ENCODE measurements at regions not wholly inside any gene's neighbourhood (a gene's known extent, or its start where the extent isn't known, plus 50 kb on each side); places are given as distances from the start of the nearest gene placed in this dataset.

DNA sequence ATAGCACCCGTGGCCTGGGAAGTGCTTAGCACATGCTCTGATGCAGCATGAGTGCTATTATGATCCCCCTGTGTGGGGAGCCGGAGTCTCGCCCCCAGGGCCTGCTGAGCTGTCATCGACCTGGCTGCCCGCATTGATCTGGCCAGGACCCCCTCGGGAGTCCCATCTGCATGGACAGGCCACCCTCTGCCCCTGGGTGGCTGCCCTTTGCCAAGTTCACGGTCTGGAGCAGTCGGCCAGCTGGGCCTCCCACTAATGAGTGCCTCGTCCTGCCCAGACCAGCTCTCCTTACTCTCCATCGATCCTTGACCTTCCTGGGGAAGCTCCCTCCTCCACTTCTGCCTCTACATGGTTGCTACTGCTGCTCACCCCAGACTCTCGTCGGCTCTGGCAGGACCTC lies 121.8 kb upstream of the RUNX3 start:
- intact Hi-C loops (cut with DNase I; ENCODE audit: low total_unique reads): no loop called here
- DNase-seq: no peak
- no peaks in the 10 kb centered on the region for H3K27me3 ChIP-seq

DNA sequence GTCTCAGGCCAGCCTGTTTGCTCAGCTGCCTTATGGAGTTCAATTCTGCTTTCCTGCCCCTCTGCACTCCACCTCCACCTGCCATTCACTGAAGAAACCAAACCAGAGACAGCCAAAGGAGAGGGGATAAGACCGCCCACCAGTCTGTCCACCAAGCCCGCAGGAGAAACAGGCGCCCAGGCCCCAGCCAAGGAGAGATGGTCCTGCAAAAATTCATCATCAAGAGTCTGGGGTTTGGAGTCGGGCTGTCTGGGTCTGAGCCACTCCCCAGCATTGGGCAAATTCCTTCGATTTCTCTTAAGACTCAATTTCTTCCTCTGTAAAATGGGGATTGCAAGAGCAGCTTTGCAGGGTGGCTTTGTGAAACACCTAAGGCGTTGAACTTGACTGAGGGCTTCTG lies 121.4 kb upstream of the RUNX3 start:
- in situ Hi-C loops (cut with MboI; ENCODE audit: low sequenced_read_pairs in 4 of 4): no loop called here
- TF ChIP-seq, protein P1, sequence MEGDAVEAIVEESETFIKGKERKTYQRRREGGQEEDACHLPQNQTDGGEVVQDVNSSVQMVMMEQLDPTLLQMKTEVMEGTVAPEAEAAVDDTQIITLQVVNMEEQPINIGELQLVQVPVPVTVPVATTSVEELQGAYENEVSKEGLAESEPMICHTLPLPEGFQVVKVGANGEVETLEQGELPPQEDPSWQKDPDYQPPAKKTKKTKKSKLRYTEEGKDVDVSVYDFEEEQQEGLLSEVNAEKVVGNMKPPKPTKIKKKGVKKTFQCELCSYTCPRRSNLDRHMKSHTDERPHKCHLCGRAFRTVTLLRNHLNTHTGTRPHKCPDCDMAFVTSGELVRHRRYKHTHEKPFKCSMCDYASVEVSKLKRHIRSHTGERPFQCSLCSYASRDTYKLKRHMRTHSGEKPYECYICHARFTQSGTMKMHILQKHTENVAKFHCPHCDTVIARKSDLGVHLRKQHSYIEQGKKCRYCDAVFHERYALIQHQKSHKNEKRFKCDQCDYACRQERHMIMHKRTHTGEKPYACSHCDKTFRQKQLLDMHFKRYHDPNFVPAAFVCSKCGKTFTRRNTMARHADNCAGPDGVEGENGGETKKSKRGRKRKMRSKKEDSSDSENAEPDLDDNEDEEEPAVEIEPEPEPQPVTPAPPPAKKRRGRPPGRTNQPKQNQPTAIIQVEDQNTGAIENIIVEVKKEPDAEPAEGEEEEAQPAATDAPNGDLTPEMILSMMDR (IDR thresholded peaks at IDR 0.05 in 4 of 5, conservative IDR thresholded peaks at IDR 0.05 in 1 of 5): no peak
- no peak for TF ChIP-seq POLR2A (IDR thresholded peaks at IDR 0.05)
- intact Hi-C loops (cut with DNase I; ENCODE audit: low total_unique reads): no loop called here
- no peak overlapping the region for H3K27ac ChIP-seq
- no peak for DNase-seq
- no peaks in the 10 kb centered on the region for H3K9me3 ChIP-seq
- H3K36me3 ChIP-seq: no peaks in the 10 kb centered on the region
- peaks cover 15% of the 10 kb centered on the region in 2 donors for H3K4me1 ChIP-seq
- H3K27me3 ChIP-seq: no peaks in the 10 kb centered on the region
- ATAC-seq: no peak
- no peak overlapping the region for H3K4me3 ChIP-seq

More for the DNA sequence above, 121.8 kb upstream of the RUNX3 start:
- Histone ChIP-seq H3K4me1 (peaks cover 15% of the 10 kb centered on the region in 2 donors), H3K4me3 (no peak overlapping the region), H3K36me3 (no peaks in the 10 kb centered on the region), H3K9me3 (no peaks in the 10 kb centered on the region), H3K27ac (no peak overlapping the region)
- ATAC-seq: no peak
- in situ Hi-C loops (cut with MboI; ENCODE audit: low sequenced_read_pairs in 4 of 4): no loop called here
- no peak for TF ChIP-seq POLR2A (IDR thresholded peaks at IDR 0.05)
- TF ChIP-seq, protein P1 (IDR thresholded peaks at IDR 0.05 in 4 of 5, conservative IDR thresholded peaks at IDR 0.05 in 1 of 5): no peak

DNA sequence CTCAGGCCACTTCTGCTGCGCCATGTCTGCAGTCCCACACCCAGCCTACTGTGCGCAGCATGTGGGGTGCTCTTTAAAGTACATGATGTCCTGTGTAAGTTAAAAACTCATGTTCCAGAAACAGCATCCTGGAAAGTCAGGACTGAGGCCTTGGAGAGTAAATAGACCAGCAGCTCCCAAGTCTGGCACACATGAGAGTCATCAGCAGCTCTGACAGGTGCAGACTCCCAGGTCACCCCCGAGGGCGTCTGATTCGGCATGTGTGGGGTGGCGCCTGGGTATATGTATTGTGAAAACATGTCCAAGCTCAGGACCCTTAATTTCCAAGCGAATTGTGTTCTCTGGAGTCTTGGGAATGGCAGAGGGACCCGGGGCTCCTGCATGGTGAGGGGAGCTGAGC lies 120.1 kb upstream of the RUNX3 start:
- no peaks in the 10 kb centered on the region for H3K36me3 ChIP-seq
- in situ Hi-C loops (cut with MboI; ENCODE audit: low sequenced_read_pairs in 4 of 4): no loop called here
- no peak overlapping the region for H3K27ac ChIP-seq

DNA sequence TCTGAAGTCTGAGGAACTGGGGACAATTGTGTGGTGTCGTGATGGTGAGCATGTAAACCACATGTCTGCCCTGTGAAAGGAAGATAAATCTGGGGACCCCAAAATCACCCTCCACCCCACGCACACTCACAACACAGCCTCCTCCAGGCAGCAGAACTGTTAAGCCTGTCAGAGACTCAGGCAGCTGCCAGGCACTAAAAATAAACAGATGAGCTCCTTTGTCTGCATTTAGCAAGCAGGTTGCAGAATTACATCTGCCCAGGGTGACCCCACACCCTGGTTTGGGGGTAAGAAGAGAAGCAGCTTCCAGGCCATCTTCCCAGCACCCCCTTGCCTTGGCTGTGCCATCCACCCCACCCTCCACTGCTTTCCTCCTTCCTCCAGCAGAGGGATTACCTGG lies 119.1 kb upstream of the RUNX3 start:
- Histone ChIP-seq H3K27me3 (no peaks in the 10 kb centered on the region), H3K36me3 (no peaks in the 10 kb centered on the region), H3K4me1 (peaks cover 15% of the 10 kb centered on the region in 2 donors), H3K4me3 (no peak overlapping the region), H3K9me3 (no peaks in the 10 kb centered on the region), H3K27ac (peak overlapping the region in 2 of 4 donors; percentile 28 to 55)
- peak; percentile 77 for ATAC-seq
- intact Hi-C loops (cut with DNase I; ENCODE audit: low total_unique reads): no loop called here
- peak in 1 of 2 donors; percentile 26 for DNase-seq
- in situ Hi-C loops (cut with MboI; ENCODE audit: low sequenced_read_pairs in 4 of 4): no loop called here
- TF ChIP-seq POLR2A (IDR thresholded peaks at IDR 0.05): no peak
- TF ChIP-seq, protein P1 (IDR thresholded peaks at IDR 0.05 in 4 of 5, conservative IDR thresholded peaks at IDR 0.05 in 1 of 5): no peak

More for the DNA sequence above, 120.1 kb upstream of the RUNX3 start:
- Histone ChIP-seq H3K4me1 (peaks cover 15% of the 10 kb centered on the region in 2 donors), H3K27me3 (no peaks in the 10 kb centered on the region), H3K4me3 (no peak overlapping the region), H3K9me3 (no peaks in the 10 kb centered on the region)
- intact Hi-C loops (cut with DNase I; ENCODE audit: low total_unique reads): no loop called here
- DNase-seq (peak in 1 of 2 donors; percentile 16), ATAC-seq (peak; percentile 30 to 64)
- TF ChIP-seq, protein P1 (IDR thresholded peaks at IDR 0.05 in 4 of 5, conservative IDR thresholded peaks at IDR 0.05 in 1 of 5): no peak
- TF ChIP-seq POLR2A (IDR thresholded peaks at IDR 0.05): no peak

DNA sequence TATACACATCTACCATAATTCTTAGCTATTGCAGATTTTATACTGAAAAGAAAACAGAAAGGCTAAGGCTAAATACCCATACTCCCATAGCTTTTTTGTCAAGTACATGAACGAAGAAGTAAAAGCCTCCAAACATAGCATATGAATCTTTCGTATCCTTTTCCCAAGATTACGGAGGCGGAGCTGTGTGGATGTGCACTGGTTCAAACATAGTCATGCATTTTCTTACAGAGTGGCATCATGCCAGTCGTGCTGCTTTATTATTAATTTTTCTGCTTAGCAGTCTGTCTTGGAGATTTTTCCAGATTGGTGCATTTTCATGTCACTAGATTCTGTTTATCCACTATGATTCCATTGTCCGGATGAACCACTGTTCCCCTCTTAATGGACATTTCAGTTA lies 118.7 kb upstream of the RUNX3 start:
- Histone ChIP-seq H3K9me3 (no peaks in the 10 kb centered on the region), H3K4me3 (no peak overlapping the region), H3K4me1 (peaks cover 15% of the 10 kb centered on the region in 2 donors), H3K27ac (no peak overlapping the region), H3K27me3 (no peaks in the 10 kb centered on the region), H3K36me3 (no peaks in the 10 kb centered on the region)
- ATAC-seq (no peak), DNase-seq (no peak)
- intact Hi-C loops (cut with DNase I; ENCODE audit: low total_unique reads): no loop called here
- in situ Hi-C loops (cut with MboI; ENCODE audit: low sequenced_read_pairs in 4 of 4): no loop called here
- TF ChIP-seq, protein P1 (IDR thresholded peaks at IDR 0.05 in 4 of 5, conservative IDR thresholded peaks at IDR 0.05 in 1 of 5): no peak
- TF ChIP-seq POLR2A (IDR thresholded peaks at IDR 0.05): no peak
